MCF 10A (cell line): ENCODE measurements at regions not wholly inside any gene's neighbourhood (a gene's known extent, or its start where the extent isn't known, plus 50 kb on each side); places are given as distances from the start of the nearest gene placed in this dataset.

Source experiments
- BruUV-seq: library from RNA; stranded (reverse); fragments of 400-500 nt; replicated peaks from 2 replicates; lab custom pipeline; 2021; lab: Mats Ljungman, UMichigan
- CTCF ChIA-PET: fragments of 300-600 bp; sonication (Branson Sonifier 250); formaldehyde crosslinking; extraction: SDS; loops from one replicate; lab custom pipeline; 2021; ENCODE audit warnings: antibody characterized with exemption, inconsistent platforms; lab: Yijun Ruan, JAX
- POLR2A ChIA-PET: fragments of 300-600, 350-650 bp; sonication (Branson Sonifier 250); formaldehyde crosslinking; extraction: SDS; loops from one replicate; lab custom pipeline; 2020; ENCODE audit warnings: antibody characterized with exemption, inconsistent platforms; lab: Yijun Ruan, JAX
- DNase-seq: peaks from one replicate; pipeline ENCODE4 v3.0.0-alpha.2; 2018; ENCODE audit not compliant: unreplicated experiment
- H3K27ac Mint-ChIP-seq: one replicate; pipeline ENCODE4 v1.8.0; 2022; ENCODE audit warnings: mild to moderate bottlenecking, low read depth, mixed read lengths; ENCODE audit not compliant: unreplicated experiment
- H3K27me3 Mint-ChIP-seq: one replicate; pipeline ENCODE4 v1.8.0; 2022; ENCODE audit warnings: mixed read lengths; ENCODE audit not compliant: insufficient read depth, unreplicated experiment
- H3K36me3 Mint-ChIP-seq: one replicate; pipeline ENCODE4 v1.8.0; 2022; ENCODE audit warnings: mild to moderate bottlenecking, moderate library complexity, mixed read lengths; ENCODE audit not compliant: insufficient read depth, unreplicated experiment
- H3K4me1 Mint-ChIP-seq: one replicate; pipeline ENCODE4 v1.8.0; 2022; ENCODE audit warnings: mixed read lengths; ENCODE audit not compliant: insufficient read depth, unreplicated experiment
- H3K4me3 Mint-ChIP-seq: one replicate; pipeline ENCODE4 v1.8.0; 2022; ENCODE audit warnings: mild to moderate bottlenecking, moderate library complexity, mixed read lengths; ENCODE audit not compliant: unreplicated experiment
- H3K9me3 Mint-ChIP-seq: one replicate; pipeline ENCODE4 v1.8.0; 2022; ENCODE audit warnings: mixed read lengths; ENCODE audit not compliant: unreplicated experiment
- CTCF ChIP-seq: fragments of 200-600 bp; IDR thresholded peaks from one replicate; pipeline ENCODE4 v1.8.0; 2022; ENCODE audit warnings: antibody characterized with exemption, mild to moderate bottlenecking; ENCODE audit not compliant: unreplicated experiment
- intact Hi-C: fragments of 100-400 bp; cut with micrococcal nuclease; formaldehyde crosslinking; loops from 2 replicates; pipeline ENCODE4 v1.14.1; 2022

GRCh38 chr14:34350903-34351302 is 111.1 kb downstream of the SPTSSA start:
- H3K4me1 Mint-ChIP-seq, result peaks cover 14% of the 10 kb centered on the region
- H3K27me3 Mint-ChIP-seq, result no peaks in the 10 kb centered on the region
- no peaks in the 10 kb centered on the region for H3K9me3 Mint-ChIP-seq
- H3K4me3 Mint-ChIP-seq, result no peak overlapping the region
- POLR2A ChIA-PET, result no interaction called here
- no peak for DNase-seq
- TF ChIP-seq CTCF, result no peak
- CTCF ChIA-PET, result no interaction called here
- no peak overlapping the region for H3K27ac Mint-ChIP-seq
- intact Hi-C loops, result no loop called here
- no peaks in the 10 kb centered on the region for H3K36me3 Mint-ChIP-seq
- no TSS peak for BruUV-seq

GRCh38 chr14:34348592-34348991 is 113.4 kb downstream of the SPTSSA start:
- TF ChIP-seq CTCF, result no peak
- H3K36me3 Mint-ChIP-seq, result no peaks in the 10 kb centered on the region
- no peak overlapping the region for H3K4me3 Mint-ChIP-seq
- no peaks in the 10 kb centered on the region for H3K27me3 Mint-ChIP-seq
- no TSS peak for BruUV-seq
- CTCF ChIA-PET, result no interaction called here
- H3K4me1 Mint-ChIP-seq, result no peaks in the 10 kb centered on the region
- no peak for DNase-seq
- POLR2A ChIA-PET, result no interaction called here
- intact Hi-C loops, result no loop called here
- no peaks in the 10 kb centered on the region for H3K9me3 Mint-ChIP-seq
- H3K27ac Mint-ChIP-seq, result no peak overlapping the region

GRCh38 chr14:34347683-34348082 is 114.4 kb downstream of the SPTSSA start:
- Mint-ChIP-seq H3K4me1 (no peaks in the 10 kb centered on the region), H3K36me3 (no peaks in the 10 kb centered on the region), H3K4me3 (no peak overlapping the region), H3K27ac (no peak overlapping the region), H3K9me3 (no peaks in the 10 kb centered on the region), H3K27me3 (no peaks in the 10 kb centered on the region)
- ChIA-PET CTCF (interaction anchor here (0.6 kb wide), 1 partner anchor 1029 kb away, joined by 6 read pairs; no protein-coding TSS in a partner anchor), POLR2A (interaction anchor here (0.6 kb wide), 1 partner anchor 1976 kb away, joined by 4 read pairs; no protein-coding TSS in a partner anchor)
- intact Hi-C loops, result no loop called here
- no TSS peak for BruUV-seq
- no peak for TF ChIP-seq CTCF
- DNase-seq, result no peak

- BruUV-seq, result no TSS peak
- intact Hi-C loops, result no loop called here
- no peaks in the 10 kb centered on the region for H3K9me3 Mint-ChIP-seq
- H3K4me1 Mint-ChIP-seq, result no peaks in the 10 kb centered on the region
- no peaks in the 10 kb centered on the region for H3K36me3 Mint-ChIP-seq
- no peak overlapping the region for H3K27ac Mint-ChIP-seq
- ChIA-PET POLR2A (no interaction called here), CTCF (interaction anchor here (0.6 to 3.3 kb wide), 4 partner anchors 14 to 1436 kb away, joined by 3 to 10 read pairs (median 4); no protein-coding TSS in a partner anchor)
- H3K4me3 Mint-ChIP-seq, result no peak overlapping the region
- DNase-seq, result no peak
- TF ChIP-seq CTCF, result no peak
- H3K27me3 Mint-ChIP-seq, result no peaks in the 10 kb centered on the region
Measured at GRCh38 chr14:34345718-34346465, 116.1 kb downstream of the SPTSSA start.
